HEK293T (cell line): ENCODE measurements at regions not wholly inside any gene's neighbourhood (a gene's known extent, or its start where the extent isn't known, plus 50 kb on each side); places are given as distances from the start of the nearest gene placed in this dataset.

Experiments
- CTCF ChIA-PET: fragments of 350-600 bp; formaldehyde crosslinking; extraction: SDS; loops from one replicate; lab custom pipeline; 2021; ENCODE audit warnings: antibody characterized with exemption, inconsistent platforms; lab: Yijun Ruan, JAX
- POLR2A ChIA-PET: fragments of 350-600 bp; formaldehyde crosslinking; extraction: SDS; loops from one replicate; lab custom pipeline; 2020; ENCODE audit warnings: antibody characterized with exemption, inconsistent platforms; lab: Yijun Ruan, JAX
- DNase-seq: peaks from one replicate; pipeline ENCODE4 v3.0.0; 2012; ENCODE audit warnings: mixed read lengths; ENCODE audit errors: extremely low spot score
- ARNT ChIP-seq: fragments of 450-650 bp; IDR thresholded peaks from 2 replicates; pipeline ENCODE4 v1.6.1; 2017; ENCODE audit warnings: mild to moderate bottlenecking
- BHLHE40 ChIP-seq: fragments of 450-650 bp; IDR thresholded peaks from 2 replicates; pipeline ENCODE4 v1.6.1; 2016; ENCODE audit warnings: mild to moderate bottlenecking, moderate library complexity, borderline replicate concordance
- CTBP1 ChIP-seq: fragments of 450-650 bp; IDR thresholded peaks from 2 replicates; pipeline ENCODE4 v1.6.1; 2016; ENCODE audit warnings: borderline replicate concordance
- ELF4 ChIP-seq: fragments of 450-650 bp; IDR thresholded peaks from 2 replicates; pipeline ENCODE4 v1.6.1; 2017; ENCODE audit warnings: antibody characterized with exemption
- FOXA1 ChIP-seq: fragments of 450-650 bp; IDR thresholded peaks from 2 replicates; pipeline ENCODE4 v1.6.1; 2016; ENCODE audit warnings: mild to moderate bottlenecking
- FOXK2 ChIP-seq: fragments of 450-650 bp; IDR thresholded peaks from 2 replicates; pipeline ENCODE4 v1.6.1; 2016; ENCODE audit warnings: mild to moderate bottlenecking
- FOXM1 ChIP-seq: fragments of 450-650 bp; IDR thresholded peaks from 2 replicates; pipeline ENCODE4 v1.6.1; 2017; ENCODE audit warnings: mild to moderate bottlenecking, borderline replicate concordance
- HDGF ChIP-seq: fragments of 450-650 bp; IDR thresholded peaks from 2 replicates; pipeline ENCODE4 v1.6.1; 2017; ENCODE audit warnings: antibody characterized with exemption, borderline replicate concordance
- L3MBTL2 ChIP-seq: fragments of 450-650 bp; conservative IDR thresholded peaks from 2 replicates; pipeline ENCODE4 v1.6.1; 2016; ENCODE audit warnings: mild to moderate bottlenecking
- LEF1 ChIP-seq: fragments of 450-650 bp; IDR thresholded peaks from 2 replicates; pipeline ENCODE4 v1.6.1; 2017; ENCODE audit warnings: mild to moderate bottlenecking, borderline replicate concordance
- NFRKB ChIP-seq: fragments of 450-650 bp; IDR thresholded peaks from 2 replicates; pipeline ENCODE4 v1.6.1; 2016; ENCODE audit warnings: mild to moderate bottlenecking, moderate library complexity
- SP1 ChIP-seq: fragments of 450-650 bp; IDR thresholded peaks from 2 replicates; pipeline ENCODE4 v1.6.1; 2017
- SUZ12 ChIP-seq: fragments of 450-650 bp; IDR thresholded peaks from 2 replicates; pipeline ENCODE4 v1.6.1; 2016; ENCODE audit warnings: mild to moderate bottlenecking
- TARDBP ChIP-seq: fragments of 450-650 bp; IDR thresholded peaks from 2 replicates; pipeline ENCODE4 v1.6.1; 2016
- ZNF384 ChIP-seq: fragments of 450-650 bp; IDR thresholded peaks from 2 replicates; pipeline ENCODE4 v1.6.1; 2016
- TF ChIP-seq, protein P1 (sequence below): fragments of 450-650 bp; IDR thresholded peaks from 2 replicates; pipeline ENCODE4 v1.6.1; 2016

DNA sequence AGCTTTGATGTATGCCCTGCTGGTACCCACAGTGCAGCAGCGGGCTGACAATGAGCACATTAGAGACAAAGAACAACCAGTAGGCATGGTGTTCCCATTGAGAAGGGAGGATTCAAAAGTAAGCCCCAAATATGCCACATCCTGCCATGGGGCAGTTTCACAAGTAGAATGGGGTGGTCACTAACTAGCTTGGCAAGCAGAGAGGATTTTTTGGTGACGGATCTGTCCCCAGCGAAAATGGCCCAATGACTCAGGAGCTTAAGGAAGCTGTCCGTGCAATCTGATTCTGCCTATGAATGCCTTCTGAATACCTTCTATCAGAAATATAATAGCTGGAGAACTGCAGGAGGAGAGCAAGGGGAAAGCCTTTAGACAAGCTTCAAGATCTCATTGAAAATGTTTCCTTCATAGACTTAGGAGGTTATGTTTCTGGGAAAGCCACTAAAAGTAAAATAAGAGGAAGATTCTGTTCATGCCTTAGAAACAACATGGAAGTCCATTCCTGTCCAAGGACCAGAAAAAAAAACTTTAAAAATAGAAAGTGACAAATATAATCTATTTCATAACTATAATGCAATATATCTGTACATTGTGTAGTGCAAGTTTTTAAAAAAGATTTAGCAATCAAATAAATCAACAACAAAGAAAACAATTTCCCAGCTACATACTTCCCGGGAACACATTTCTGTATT, 117.5 kb upstream of the SLC14A2 start:
- DNase-seq: no peak
- ChIA-PET CTCF (no interaction called here), POLR2A (no interaction called here)
- TF ChIP-seq L3MBTL2: no peak
- TF ChIP-seq HDGF: no peak
- TF ChIP-seq FOXM1: no peak
- TF ChIP-seq TARDBP: no peak
- no peak for TF ChIP-seq ARNT
- TF ChIP-seq SP1: no peak
- TF ChIP-seq, protein P1, sequence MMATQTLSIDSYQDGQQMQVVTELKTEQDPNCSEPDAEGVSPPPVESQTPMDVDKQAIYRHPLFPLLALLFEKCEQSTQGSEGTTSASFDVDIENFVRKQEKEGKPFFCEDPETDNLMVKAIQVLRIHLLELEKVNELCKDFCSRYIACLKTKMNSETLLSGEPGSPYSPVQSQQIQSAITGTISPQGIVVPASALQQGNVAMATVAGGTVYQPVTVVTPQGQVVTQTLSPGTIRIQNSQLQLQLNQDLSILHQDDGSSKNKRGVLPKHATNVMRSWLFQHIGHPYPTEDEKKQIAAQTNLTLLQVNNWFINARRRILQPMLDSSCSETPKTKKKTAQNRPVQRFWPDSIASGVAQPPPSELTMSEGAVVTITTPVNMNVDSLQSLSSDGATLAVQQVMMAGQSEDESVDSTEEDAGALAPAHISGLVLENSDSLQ: no peak
- no peak for TF ChIP-seq ZNF384
- no peak for TF ChIP-seq FOXA1
- TF ChIP-seq LEF1: no peak
- TF ChIP-seq CTBP1: no peak
- TF ChIP-seq FOXK2: no peak
- no peak for TF ChIP-seq BHLHE40

DNA sequence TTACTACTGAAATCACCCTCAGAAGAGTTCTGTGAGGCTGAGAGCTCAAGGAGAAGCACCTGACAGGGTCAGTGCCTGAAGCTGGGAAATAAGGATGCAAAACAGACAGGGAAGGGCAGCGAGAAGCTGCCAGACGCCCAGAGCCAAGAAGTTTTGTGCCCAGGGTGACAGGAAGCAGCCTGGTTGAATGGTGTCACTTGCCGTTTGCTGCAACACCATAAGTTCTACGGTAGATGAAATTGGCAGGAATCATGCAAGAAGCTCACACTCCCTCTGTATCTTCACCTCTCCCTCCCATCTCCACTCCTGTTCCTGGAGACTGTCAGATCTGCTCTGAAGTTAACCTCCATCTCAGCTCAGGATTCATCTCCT, 117.0 kb upstream of the SLC14A2 start:
- ChIA-PET POLR2A (no interaction called here), CTCF (no interaction called here)
- no peak for DNase-seq
- no peak for TF ChIP-seq SP1
- TF ChIP-seq CTBP1: no peak
- TF ChIP-seq ZNF384: no peak
- no peak for TF ChIP-seq LEF1
- no peak for TF ChIP-seq SUZ12
- no peak for TF ChIP-seq BHLHE40
- TF ChIP-seq FOXM1: no peak
- no peak for TF ChIP-seq FOXK2
- TF ChIP-seq NFRKB: no peak
- no peak for TF ChIP-seq ELF4
- no peak for TF ChIP-seq HDGF
- TF ChIP-seq TARDBP: no peak
- no peak for TF ChIP-seq L3MBTL2

DNA sequence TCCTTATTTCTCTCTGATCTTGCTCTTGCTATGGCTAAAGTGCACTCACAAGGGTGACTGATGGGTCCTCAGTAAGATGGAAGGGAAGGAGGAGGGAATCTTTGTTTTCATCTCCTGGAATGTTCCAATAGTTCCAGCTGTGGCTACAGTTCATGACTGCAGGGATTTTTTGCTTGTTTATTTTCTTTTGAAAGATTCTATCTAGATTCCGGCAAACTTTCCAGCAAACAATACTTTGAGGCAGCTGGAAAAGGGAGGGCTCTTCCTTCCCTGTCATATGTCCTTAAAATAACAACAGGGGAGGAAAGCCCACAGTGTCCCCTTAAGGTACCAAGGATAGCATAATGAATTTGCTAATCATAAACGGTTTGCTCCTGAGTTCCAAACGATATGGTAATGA, 111.3 kb upstream of the SLC14A2 start:
- TF ChIP-seq SP1 (no peak), FOXM1 (no peak), ELF4 (no peak), NFRKB (no peak), CTBP1 (no peak), FOXK2 (no peak), ZNF384 (no peak), SUZ12 (no peak), LEF1 (no peak), L3MBTL2 (no peak), FOXA1 (no peak), HDGF (no peak), BHLHE40 (no peak), ARNT (no peak), TARDBP (no peak)
- TF ChIP-seq, protein P1: no peak
- DNase-seq: no peak
- CTCF ChIA-PET: no interaction called here
- POLR2A ChIA-PET: no interaction called here

DNA sequence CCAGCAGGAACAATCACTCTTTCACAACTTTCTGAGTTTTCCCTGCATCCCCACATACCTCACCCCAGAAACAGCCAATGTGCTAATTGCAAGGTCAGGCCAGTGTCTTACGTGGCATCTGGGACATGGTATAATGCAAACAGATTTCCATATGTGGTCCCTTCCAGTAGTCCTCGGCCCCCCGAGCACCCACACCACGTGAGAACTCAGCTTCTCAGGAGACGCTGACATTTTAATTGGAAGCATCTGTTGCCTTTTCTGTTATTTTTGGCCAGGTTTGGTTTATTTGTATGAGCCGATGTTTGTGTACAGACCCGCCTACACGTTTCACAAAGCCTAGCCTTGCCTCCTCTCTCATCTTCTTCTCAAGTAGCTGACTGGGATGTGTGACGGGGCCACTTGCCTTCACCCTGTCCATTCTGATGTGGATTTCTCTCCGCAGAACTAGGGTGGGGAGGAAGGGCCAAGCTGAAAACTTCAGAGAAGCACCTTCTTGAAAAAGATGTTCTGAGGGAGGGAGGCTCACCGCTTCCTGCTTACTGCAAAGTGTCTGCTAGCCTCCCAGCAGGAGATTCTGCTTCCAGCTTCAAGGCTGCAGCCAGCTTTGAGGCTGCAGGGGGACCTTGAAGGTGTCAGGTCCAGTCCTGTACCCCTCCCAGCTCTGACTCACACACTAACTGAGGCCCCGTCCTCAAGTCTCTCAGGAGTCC, 109.6 kb upstream of the SLC14A2 start:
- CTCF ChIA-PET: no interaction called here
- no peak for DNase-seq
- POLR2A ChIA-PET: no interaction called here
- TF ChIP-seq CTBP1 (no peak), SUZ12 (no peak), ARNT (no peak), FOXK2 (no peak), HDGF (no peak), BHLHE40 (no peak), FOXM1 (no peak), FOXA1 (no peak), NFRKB (no peak), ZNF384 (no peak), ELF4 (no peak)

DNA sequence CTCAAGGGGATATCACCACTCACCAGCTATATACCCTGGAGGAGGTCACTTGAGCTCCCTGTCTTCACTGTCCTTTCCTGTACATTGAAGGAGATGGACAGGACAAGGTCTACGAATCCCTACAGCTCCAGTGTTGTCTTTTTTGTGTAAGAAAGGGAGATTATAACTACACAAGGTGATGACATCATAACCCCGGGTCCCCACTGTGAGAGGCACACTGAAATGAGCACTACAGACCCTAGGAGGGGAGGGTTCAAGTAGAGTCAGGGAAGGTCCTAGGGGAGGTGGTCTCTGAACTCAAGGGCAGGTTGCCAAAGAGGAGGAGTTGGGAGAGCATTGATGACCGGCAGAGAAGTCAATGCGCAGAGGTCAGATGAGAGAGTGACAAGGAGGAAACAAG, 108.3 kb upstream of the SLC14A2 start:
- DNase-seq: no peak
- ChIA-PET POLR2A (no interaction called here), CTCF (no interaction called here)
- TF ChIP-seq BHLHE40 (no peak), SP1 (no peak), CTBP1 (no peak), FOXM1 (no peak), NFRKB (no peak), SUZ12 (no peak), ARNT (no peak), LEF1 (no peak), TARDBP (no peak)
- TF ChIP-seq, protein P1: no peak
